ENCODE measurements at regions not wholly inside any gene's neighbourhood (a gene's known extent, or its start where the extent isn't known, plus 50 kb on each side); places are given as distances from the start of the nearest gene placed in this dataset.
"Not testable (repeated sequence)": the region's sequence is repeated elsewhere in the genome, so short reads cannot be mapped to it uniquely, and the experiment has no call there.

- no peak for DNase-seq
Measured at GRCh38 chr9:117864385-117865057, 160.3 kb downstream of the TLR4 start.

DNA sequence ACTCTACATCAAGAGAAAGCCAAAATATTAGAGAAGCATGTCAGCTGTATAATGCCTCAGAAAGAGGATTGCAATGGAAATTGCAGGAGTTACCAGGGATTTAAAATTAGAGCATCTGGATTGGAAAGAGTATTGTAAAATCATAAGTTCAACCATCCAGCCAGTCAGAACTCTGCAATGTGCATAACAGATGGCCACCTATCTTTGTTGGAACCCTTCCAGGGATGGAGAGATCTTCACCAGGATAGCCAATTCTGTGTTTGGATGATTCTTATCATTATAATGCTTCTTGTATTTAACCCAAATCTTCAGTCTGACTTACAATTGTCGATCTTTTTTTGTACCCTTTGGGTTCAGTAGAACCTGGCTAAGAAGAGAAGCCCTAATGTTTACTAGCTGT is 164.4 kb downstream of the TLR4 start:
- DNase-seq, result peak; percentile 67

- DNase-seq, result no peak
Measured at GRCh38 chr9:117869287-117869686, 165.1 kb downstream of the TLR4 start.

DNA sequence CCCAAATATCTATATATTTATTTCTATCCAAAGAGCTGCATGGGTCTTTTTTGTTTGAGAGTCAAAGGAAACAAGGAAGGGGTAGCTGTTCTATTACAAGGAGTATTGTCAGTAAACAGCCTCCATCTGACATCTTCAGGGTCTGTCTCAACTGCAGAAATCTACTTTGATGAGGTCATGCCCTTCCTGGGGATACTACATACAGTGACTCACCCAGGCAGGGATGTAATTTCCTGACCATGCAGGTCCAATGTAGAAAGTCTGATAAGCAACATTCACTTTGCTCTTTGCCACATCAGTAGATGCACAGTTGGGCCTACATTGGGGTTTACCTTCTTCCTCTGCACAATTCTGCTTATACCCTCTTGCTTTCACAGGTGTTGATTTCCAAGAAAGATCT is 165.5 kb downstream of the TLR4 start:
- no peak for DNase-seq

DNA sequence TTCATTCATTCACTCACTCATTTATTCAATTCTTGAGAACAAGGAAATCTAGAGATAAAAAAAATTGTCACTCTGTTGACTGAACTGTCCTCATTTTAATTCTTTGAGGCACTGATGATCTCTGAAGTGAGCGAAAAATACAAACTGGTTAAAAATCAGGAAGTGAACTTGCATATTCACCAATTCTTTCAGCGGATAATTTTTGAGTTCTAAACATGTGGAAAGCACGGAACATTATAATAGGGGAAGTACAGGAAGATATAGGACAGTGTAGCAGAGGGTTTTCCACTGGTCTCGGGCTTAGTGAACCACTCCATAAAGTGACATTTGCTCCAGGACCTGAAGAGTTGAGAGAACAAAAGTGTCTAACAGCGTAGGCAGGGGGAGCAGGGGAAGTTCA is 169.5 kb downstream of the TLR4 start:
- no peak for DNase-seq

DNA sequence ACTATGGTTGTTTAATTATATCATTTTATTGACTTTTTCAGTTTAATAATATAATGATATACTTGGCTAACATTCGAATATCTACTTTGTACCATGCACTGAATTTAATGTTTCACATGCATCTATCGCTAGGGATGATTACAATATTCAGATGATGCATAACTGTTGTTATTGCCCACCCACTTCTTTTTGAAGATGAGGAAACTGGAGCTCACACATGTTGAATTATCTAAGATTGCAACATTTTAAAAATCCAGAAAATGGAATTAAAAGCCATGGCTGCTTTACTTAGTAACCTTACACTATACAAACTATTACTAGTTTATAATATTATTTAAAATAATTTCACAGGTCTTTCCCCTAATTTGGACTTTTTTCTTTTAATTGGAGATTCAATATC is 171.7 kb downstream of the TLR4 start:
- no peak for DNase-seq

DNA sequence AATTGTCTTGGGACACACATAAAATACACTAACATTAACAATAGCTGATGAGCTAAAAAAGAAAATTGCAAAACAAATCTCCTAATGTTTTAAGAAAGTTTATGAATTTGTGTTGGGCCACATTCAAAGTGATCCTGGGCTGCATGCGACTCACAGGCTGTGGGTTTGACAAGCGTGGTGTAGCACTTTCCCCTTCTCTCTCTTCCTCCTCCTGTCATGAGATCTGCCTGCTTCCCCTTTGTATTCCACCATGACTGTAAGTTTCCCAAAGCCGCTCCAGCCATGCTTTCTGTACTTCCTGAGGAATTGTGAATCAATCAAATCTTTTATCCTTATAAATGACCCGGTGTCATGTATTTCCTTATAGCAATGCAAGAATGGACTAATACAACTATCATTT is 178.0 kb downstream of the TLR4 start:
- no peak for DNase-seq

- no peak for DNase-seq
Measured at GRCh38 chr9:117886616-117887015, 182.4 kb downstream of the TLR4 start.

DNA sequence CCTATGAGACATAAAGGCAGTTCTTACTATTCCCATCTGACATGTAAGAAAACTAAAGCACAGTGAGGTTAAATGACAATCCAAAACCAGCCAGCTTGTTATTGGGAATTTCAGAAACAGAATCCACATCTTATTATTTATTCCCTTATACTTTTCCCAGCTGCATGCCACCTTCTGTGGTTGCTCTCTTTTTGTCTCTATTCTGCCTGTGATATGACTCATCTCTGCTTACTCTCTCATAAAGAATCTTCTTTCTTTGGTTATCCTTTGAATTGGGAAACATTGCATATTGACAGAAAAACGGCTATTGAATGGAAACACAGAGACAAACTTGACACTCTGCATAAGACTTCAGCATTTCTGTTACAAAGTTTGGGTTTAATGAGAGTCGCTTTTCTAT is 183.2 kb downstream of the TLR4 start:
- no peak for DNase-seq

DNA sequence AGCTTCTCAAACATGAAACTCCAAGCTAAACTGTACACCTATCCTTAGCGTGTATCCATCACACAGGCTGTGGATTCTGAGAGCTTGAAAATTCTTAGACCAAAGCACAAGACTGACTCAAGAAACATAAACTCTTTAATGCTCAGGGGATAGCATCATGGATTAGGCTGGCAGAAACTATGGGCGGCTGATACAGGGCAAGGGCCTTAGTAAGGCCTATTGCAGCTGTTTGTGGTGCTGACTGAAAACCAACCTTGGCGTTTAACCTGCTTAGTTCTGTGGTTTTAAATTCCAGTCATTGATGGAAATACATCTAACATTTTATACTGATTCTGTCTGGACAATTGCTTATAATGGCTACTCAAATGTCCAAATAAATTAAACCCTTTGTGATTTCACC is 183.7 kb downstream of the TLR4 start:
- no peak for DNase-seq

GRCh38 chr9:117903453-117903852 is 199.2 kb downstream of the TLR4 start:
- no peak for DNase-seq

GRCh38 chr9:117906763-117907162 is 202.6 kb downstream of the TLR4 start:
- no peak for DNase-seq

GRCh38 chr9:117907420-117907819 is 203.2 kb downstream of the TLR4 start:
- no peak for DNase-seq

DNA sequence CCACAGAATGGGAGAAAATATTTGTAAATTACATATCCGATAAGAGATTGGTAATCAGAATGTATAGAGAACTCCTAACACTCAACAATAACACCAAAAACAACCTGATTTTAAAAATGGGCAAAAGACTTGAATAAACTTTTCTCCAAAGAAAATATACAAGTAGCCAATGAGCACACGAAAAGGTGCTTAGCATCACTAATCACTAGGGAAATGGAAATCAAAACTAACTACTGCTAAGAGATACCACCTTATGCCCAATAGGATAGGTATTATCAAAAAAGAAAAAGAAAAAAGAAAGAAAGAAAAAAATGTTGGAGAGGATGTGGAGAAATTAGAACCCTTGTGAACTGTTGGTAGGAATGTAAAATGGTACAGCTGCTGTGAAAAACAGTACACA is 212.1 kb downstream of the TLR4 start:
- no peak for DNase-seq

DNA sequence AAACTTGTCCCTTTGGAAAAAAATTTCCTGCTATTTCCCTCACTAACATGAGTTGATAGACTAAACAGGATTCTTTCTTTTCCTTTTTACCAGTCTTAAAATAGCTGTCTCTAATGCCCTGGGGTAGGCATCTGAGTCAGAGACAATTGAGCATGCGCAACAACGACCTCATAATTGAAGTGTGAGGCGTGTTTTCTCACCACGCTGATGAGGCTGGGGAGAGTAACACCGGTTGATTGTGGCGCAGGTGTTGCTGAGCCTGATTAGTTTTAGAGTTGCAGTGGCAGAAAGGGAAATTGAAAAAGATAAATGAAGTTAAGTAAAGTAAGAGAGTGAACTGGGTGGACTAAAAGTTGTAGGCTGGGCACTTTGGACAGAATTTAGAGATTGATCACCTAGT is 213.7 kb downstream of the TLR4 start:
- DNase-seq, result no peak

GRCh38 chr9:117919538-117919937 is 215.3 kb downstream of the TLR4 start:
- peak; percentile 89 for DNase-seq

GRCh38 chr9:117926031-117926658 is 221.9 kb downstream of the TLR4 start:
- no peak for DNase-seq

- no peak for DNase-seq
Measured at GRCh38 chr9:117927354-117927753, 223.2 kb downstream of the TLR4 start.

DNA sequence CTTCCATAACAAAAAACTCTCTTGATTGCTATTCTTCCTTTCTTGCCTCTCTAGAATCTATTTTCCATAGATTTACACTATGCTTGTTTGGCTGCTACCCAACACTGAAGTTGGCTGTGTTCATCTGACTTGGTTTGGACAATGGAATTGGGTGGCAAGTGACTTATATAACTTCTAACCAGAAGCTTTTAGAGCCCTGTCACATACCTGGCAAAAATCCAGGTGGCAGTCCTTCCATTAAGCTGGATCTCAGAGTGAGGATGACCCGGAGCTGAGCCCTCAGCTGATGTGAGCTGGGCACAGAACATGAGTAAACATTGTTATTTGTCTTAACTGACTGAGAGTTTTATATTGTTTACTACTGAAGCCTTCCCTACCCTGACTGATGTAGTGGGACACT is 225.7 kb downstream of the TLR4 start:
- no peak for DNase-seq

DNA sequence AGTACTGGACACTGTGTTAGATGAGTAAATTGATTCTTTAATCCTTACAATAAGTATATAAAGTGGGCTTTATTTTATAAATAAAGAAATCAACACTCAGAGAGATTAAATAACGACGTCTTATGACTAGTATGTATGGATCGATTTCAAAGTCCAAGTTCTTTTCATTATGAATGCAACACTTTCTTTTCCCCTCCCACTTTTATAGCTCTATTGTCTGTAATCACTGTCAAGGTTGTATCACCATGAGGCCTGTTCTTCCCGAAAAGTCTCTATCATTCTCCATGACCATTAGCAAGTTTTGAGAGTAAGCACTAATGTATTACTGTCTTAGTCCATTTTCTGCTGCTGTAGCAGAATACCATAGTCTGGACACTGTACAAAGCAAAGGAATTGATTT is 228.4 kb downstream of the TLR4 start:
- DNase-seq, result no peak

DNA sequence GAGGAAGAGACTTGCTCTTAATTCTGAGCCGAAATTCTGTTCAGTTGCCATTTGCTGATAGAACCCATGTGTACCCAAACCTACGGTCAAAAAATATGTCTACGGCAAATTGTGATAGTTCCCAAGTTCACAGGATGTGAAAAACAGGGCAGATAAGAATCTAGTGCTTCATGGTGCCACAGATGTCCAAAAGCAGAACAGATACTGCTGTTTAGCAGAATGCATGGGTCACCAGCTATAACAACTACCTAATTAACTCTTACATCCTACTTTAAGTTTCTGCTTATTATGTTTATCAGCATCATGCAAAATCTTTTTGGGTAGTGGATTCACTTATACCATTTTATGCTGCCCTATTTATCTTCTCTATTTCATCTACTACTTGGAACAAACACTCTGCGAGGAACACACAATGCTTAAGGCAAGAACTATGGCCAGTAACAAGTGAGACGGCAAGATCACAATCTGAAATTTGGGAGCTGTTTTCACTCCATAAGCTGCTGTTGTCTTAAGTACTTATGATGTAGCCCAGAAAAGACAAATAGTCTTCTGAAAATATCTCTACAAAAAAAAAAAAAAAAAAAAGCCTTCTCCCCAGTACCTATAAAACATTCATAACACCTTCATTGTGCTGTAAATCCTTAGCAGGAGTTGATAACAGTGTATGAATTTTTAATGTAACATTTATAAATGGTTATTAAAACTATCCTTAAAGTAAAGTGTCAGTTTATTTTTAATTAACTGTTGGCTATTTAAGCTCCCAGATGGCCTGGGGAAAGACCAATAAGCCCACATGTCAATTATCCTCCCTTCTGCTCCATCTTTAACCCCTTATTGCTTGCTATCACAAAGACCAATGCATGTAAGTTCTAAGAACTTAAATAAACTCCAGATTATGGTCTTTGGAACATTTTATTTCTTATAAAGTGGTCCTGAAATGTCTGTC is 232.3 kb downstream of the TLR4 start:
- DNase-seq, result no peak

DNA sequence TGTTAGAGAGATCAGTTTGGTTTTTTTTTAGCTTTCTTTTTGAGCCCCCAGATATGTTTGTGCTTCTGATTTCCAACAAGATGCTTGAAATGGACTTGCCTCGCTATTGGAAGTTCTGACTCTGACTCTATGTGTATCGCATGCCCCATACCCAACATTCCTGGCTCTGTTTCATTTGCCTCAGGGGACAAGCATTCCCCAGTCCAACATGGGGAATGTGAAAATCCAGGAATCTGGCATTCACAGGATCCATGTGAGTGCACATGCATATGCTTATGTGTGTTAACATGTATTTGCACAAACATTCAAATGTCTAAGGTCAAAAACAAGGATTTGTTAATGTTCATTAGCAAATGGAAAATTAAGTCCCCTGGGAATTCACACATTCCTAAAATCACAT is 233.9 kb downstream of the TLR4 start:
- DNase-seq, result no peak

GRCh38 chr9:117938896-117939295 is 234.7 kb downstream of the TLR4 start:
- DNase-seq, result no peak

DNA sequence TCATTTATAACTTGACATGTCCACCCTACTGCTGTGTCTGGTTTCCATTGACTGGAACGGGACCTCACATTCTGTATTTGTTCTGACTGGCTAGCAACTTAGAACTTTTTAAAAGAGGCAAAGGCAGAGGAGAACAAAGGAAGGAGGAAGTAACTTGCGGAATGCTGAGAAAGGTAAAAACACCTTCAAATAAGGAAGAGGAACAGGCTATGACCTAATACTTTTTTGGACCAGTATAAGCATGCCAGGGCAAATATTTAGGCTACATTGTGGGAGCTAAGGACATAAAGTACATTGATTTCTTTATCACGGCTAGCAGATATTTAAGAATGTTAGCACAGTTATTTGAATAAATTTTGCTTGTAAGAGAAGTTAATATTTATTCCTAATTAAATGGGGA is 240.5 kb downstream of the TLR4 start:
- DNase-seq, result not testable (repeated sequence)
